ENCODE measurements at regions not wholly inside any gene's neighbourhood (a gene's known extent, or its start where the extent isn't known, plus 50 kb on each side); places are given as distances from the start of the nearest gene placed in this dataset.

GRCh38 chr2:173654896-173655265 lies 300.2 kb downstream of the CDCA7 start:
- no peak for DNase-seq (ENCODE audit: low read depth)
- TF ChIP-seq CTCF (conservative IDR thresholded peaks at IDR 0.05; ENCODE audit: low read depth, low read length) = no peak
- H3K4me3 ChIP-seq (ENCODE audit: low read depth, low read length) = no peak overlapping the region

- no peak for DNase-seq (ENCODE audit: low read depth)
- no peak overlapping the region for H3K4me3 ChIP-seq (ENCODE audit: low read depth, low read length)
- no peak for TF ChIP-seq CTCF (conservative IDR thresholded peaks at IDR 0.05; ENCODE audit: low read depth, low read length)
Measured at GRCh38 chr2:173656086-173656485, 301.4 kb downstream of the CDCA7 start.

- H3K4me3 ChIP-seq (ENCODE audit: low read depth, low read length) = no peak overlapping the region
- peak; percentile 76 for DNase-seq (ENCODE audit: low read depth)
- TF ChIP-seq CTCF (conservative IDR thresholded peaks at IDR 0.05; ENCODE audit: low read depth, low read length) = no peak
Measured at GRCh38 chr2:173657996-173658717, 303.5 kb downstream of the CDCA7 start.

- no peak overlapping the region for H3K4me3 ChIP-seq (ENCODE audit: low read depth, low read length)
- DNase-seq (ENCODE audit: low read depth) = no peak
- no peak for TF ChIP-seq CTCF (conservative IDR thresholded peaks at IDR 0.05; ENCODE audit: low read depth, low read length)
Measured at GRCh38 chr2:173658946-173659371, 304.3 kb downstream of the CDCA7 start.

GRCh38 chr2:173659509-173659908 lies 304.8 kb downstream of the CDCA7 start:
- no peak overlapping the region for H3K4me3 ChIP-seq (ENCODE audit: low read depth, low read length)
- TF ChIP-seq CTCF (conservative IDR thresholded peaks at IDR 0.05; ENCODE audit: low read depth, low read length) = no peak
- no peak for DNase-seq (ENCODE audit: low read depth)

- no peak for DNase-seq (ENCODE audit: low read depth)
- TF ChIP-seq CTCF (conservative IDR thresholded peaks at IDR 0.05; ENCODE audit: low read depth, low read length) = no peak
- H3K4me3 ChIP-seq (ENCODE audit: low read depth, low read length) = no peak overlapping the region
Measured at GRCh38 chr2:173661586-173661985, 303.6 kb downstream of the SP3 start.

GRCh38 chr2:173663353-173663752 lies 301.8 kb downstream of the SP3 start:
- no peak overlapping the region for H3K4me3 ChIP-seq (ENCODE audit: low read depth, low read length)
- no peak for TF ChIP-seq CTCF (conservative IDR thresholded peaks at IDR 0.05; ENCODE audit: low read depth, low read length)
- no peak for DNase-seq (ENCODE audit: low read depth)

Data from epithelial cell of proximal tubule (primary cell).